ENCODE measurements at regions not wholly inside any gene's neighbourhood (a gene's known extent, or its start where the extent isn't known, plus 50 kb on each side); places are given as distances from the start of the nearest gene placed in this dataset.

DNA sequence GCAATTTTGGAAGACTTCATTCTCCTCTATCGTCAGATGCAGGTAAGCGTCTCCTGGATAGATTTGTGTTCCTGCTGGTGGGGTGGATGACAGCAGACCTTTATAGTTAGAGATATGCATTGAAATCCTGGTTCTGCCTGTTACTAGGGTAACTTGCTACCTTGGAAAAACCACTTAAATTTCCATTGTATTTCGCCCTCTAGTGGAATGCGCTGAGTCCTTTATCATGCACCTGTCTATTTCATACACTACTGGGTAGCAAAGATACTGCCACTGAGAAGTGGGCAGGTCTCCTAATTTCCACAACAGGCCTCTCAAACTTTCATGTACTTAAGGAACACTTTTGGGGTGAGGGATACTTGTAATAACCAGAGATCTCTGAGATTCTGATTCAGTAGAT is 209.5 kb upstream of the SUCLG2 start:
- TF ChIP-seq, protein P1, sequence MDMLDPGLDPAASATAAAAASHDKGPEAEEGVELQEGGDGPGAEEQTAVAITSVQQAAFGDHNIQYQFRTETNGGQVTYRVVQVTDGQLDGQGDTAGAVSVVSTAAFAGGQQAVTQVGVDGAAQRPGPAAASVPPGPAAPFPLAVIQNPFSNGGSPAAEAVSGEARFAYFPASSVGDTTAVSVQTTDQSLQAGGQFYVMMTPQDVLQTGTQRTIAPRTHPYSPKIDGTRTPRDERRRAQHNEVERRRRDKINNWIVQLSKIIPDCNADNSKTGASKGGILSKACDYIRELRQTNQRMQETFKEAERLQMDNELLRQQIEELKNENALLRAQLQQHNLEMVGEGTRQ (IDR thresholded peaks at IDR 0.05), result no peak
- TF ChIP-seq RFX5 (IDR thresholded peaks at IDR 0.05), result no peak

All from A549 (cell line).